ENCODE measurements at regions not wholly inside any gene's neighbourhood (a gene's known extent, or its start where the extent isn't known, plus 50 kb on each side); places are given as distances from the start of the nearest gene placed in this dataset.

- WGBS = 0% methylated on average over 1 of the region's 1 CpG
- no peak overlapping the region for H3K4me3 ChIP-seq
- no peaks in the 10 kb centered on the region for H3K27me3 ChIP-seq
- H3K36me3 ChIP-seq = no peaks in the 10 kb centered on the region
- DNase-seq (ENCODE audit: low spot score in 2 of 2) = no peak
- TF ChIP-seq, protein P1, sequence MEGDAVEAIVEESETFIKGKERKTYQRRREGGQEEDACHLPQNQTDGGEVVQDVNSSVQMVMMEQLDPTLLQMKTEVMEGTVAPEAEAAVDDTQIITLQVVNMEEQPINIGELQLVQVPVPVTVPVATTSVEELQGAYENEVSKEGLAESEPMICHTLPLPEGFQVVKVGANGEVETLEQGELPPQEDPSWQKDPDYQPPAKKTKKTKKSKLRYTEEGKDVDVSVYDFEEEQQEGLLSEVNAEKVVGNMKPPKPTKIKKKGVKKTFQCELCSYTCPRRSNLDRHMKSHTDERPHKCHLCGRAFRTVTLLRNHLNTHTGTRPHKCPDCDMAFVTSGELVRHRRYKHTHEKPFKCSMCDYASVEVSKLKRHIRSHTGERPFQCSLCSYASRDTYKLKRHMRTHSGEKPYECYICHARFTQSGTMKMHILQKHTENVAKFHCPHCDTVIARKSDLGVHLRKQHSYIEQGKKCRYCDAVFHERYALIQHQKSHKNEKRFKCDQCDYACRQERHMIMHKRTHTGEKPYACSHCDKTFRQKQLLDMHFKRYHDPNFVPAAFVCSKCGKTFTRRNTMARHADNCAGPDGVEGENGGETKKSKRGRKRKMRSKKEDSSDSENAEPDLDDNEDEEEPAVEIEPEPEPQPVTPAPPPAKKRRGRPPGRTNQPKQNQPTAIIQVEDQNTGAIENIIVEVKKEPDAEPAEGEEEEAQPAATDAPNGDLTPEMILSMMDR (IDR thresholded peaks at IDR 0.05) = no peak
- TF ChIP-seq POLR2AphosphoS5 (IDR thresholded peaks at IDR 0.05) (no peak), EP300 (IDR thresholded peaks at IDR 0.05) (no peak), POLR2A (IDR thresholded peaks at IDR 0.05) (no peak)
- H3K4me1 ChIP-seq = no peaks in the 10 kb centered on the region
- H3K9me3 ChIP-seq = no peaks in the 10 kb centered on the region
- H3K27ac ChIP-seq = no peak overlapping the region
Measured at GRCh38 chr2:198791623-198792022, 666.1 kb downstream of the SATB2 start.

DNA sequence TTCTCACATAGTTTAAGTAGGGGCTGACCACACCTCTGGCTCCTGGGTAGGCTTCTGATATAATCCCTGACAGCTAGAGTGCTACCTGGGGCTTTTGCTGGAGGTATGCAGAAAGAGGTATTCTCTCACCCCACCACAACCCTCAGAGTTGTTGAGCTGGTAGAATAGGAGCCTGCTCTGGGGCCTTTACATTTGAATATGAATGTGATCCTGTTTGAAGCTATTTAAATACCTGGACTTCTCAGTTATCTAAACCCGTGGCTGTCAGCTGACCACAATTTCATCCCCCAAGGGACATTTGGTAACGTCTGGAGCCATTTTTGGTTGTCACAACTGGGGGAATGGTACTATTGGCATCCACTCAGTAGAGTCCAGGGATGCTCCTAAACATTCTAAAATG, 669.1 kb downstream of the SATB2 start:
- Histone ChIP-seq H3K9me3 (no peaks in the 10 kb centered on the region), H3K27me3 (no peaks in the 10 kb centered on the region), H3K4me3 (no peak overlapping the region), H3K36me3 (no peaks in the 10 kb centered on the region), H3K27ac (no peak overlapping the region), H3K4me1 (no peaks in the 10 kb centered on the region)
- WGBS = 21% methylated on average over 2 of the region's 2 CpGs
- TF ChIP-seq POLR2AphosphoS5 (IDR thresholded peaks at IDR 0.05) (no peak), EP300 (IDR thresholded peaks at IDR 0.05) (no peak), POLR2A (IDR thresholded peaks at IDR 0.05) (no peak)
- TF ChIP-seq, protein P1 (IDR thresholded peaks at IDR 0.05) = no peak
- DNase-seq (ENCODE audit: low spot score in 2 of 2) = no peak

- no peak overlapping the region for H3K27ac ChIP-seq
- H3K27me3 ChIP-seq = no peaks in the 10 kb centered on the region
- TF ChIP-seq EP300 (IDR thresholded peaks at IDR 0.05) (no peak), POLR2AphosphoS5 (IDR thresholded peaks at IDR 0.05) (no peak), POLR2A (IDR thresholded peaks at IDR 0.05) (no peak)
- TF ChIP-seq, protein P1 (IDR thresholded peaks at IDR 0.05) = no peak
- no peak overlapping the region for H3K4me3 ChIP-seq
- no peaks in the 10 kb centered on the region for H3K36me3 ChIP-seq
- H3K9me3 ChIP-seq = no peaks in the 10 kb centered on the region
- 85% methylated on average over 3 of the region's 3 CpGs for WGBS
- no peaks in the 10 kb centered on the region for H3K4me1 ChIP-seq
- DNase-seq (ENCODE audit: low spot score in 2 of 2) = no peak
Measured at GRCh38 chr2:198782734-198783133, 675.0 kb downstream of the SATB2 start.

DNA sequence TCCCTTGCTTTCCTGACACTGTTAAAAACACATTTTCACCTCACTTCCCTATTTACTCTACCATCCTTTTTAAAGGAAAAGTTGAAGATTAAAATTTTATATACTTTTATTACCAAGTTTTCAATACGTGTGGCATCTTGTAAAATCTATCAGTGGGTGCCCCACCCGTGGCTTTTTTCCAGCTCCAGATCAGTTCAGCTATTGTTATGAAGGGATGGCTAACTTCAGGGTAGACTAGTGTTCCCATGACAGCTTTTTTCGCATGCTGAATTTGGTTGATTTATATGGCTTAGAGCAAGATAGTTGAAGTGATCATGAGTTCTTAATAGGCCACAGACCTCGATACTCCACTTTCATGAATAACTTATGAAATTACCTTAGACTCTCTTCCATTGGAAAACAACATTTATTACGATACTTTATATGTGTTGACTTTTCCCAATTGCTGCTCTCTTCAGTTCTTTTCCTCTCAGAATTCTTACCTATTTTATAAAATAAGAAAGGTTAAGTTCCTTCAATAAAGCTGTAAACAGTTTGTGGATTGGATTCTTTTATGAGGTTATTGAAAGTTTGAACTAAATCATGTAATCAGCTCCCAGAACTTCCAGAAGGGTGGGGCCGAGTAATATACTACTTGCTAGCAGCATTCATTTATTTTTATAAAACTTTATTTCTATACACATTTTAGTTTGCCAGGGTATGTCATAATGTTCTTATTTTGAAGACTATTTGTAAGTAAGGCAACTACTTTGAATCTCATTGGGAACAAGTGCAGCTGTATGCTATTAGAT, 680.9 kb downstream of the SATB2 start:
- H3K4me3 ChIP-seq = no peak overlapping the region
- no peaks in the 10 kb centered on the region for H3K9me3 ChIP-seq
- H3K27ac ChIP-seq = no peak overlapping the region
- H3K27me3 ChIP-seq = no peaks in the 10 kb centered on the region
- H3K4me1 ChIP-seq = no peaks in the 10 kb centered on the region
- no peak for TF ChIP-seq POLR2A (IDR thresholded peaks at IDR 0.05)
- no peak for TF ChIP-seq EP300 (IDR thresholded peaks at IDR 0.05)
- TF ChIP-seq, protein P1 (IDR thresholded peaks at IDR 0.05) = no peak
- no peak for TF ChIP-seq POLR2AphosphoS5 (IDR thresholded peaks at IDR 0.05)
- 65% methylated on average over 6 of the region's 6 CpGs for WGBS
- no peaks in the 10 kb centered on the region for H3K36me3 ChIP-seq
- DNase-seq (ENCODE audit: low spot score in 2 of 2) = no peak

DNA sequence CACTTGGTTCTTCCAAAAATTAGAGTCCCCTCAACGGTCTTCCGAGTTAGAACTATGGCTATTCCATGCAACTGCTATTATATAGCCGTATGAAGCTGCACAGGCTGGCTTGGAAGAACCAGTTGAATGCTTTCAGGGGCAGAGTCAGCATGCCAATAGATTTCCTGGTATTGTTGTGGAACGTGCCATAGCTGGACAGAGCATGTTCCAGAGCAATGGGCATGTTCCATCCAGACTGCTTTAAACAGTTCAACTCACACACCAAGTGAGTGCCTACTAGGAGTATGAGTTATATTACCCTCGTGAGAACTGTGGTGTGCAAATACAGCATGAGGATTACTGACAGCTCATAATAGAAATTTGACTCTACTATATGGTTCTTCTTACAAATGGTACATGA, 682.0 kb downstream of the SATB2 start:
- H3K4me3 ChIP-seq = no peak overlapping the region
- H3K9me3 ChIP-seq = no peaks in the 10 kb centered on the region
- H3K36me3 ChIP-seq = no peaks in the 10 kb centered on the region
- WGBS = 75% methylated on average over 5 of the region's 5 CpGs
- no peaks in the 10 kb centered on the region for H3K4me1 ChIP-seq
- TF ChIP-seq POLR2AphosphoS5 (IDR thresholded peaks at IDR 0.05) = no peak
- no peak for TF ChIP-seq POLR2A (IDR thresholded peaks at IDR 0.05)
- TF ChIP-seq, protein P1 (IDR thresholded peaks at IDR 0.05) = no peak
- no peak for TF ChIP-seq EP300 (IDR thresholded peaks at IDR 0.05)
- H3K27ac ChIP-seq = no peak overlapping the region
- DNase-seq (ENCODE audit: low spot score in 2 of 2) = no peak
- no peaks in the 10 kb centered on the region for H3K27me3 ChIP-seq

Data from suprapubic skin (tissue), 4 donors.